H1 (cell line): ENCODE measurements at regions not wholly inside any gene's neighbourhood (a gene's known extent, or its start where the extent isn't known, plus 50 kb on each side); places are given as distances from the start of the nearest gene placed in this dataset.

Source experiments
- CHD7 ChIP-seq: fragments of 300-600 bp; sonication (generic); IDR thresholded peaks from 2 replicates; pipeline ENCODE4 v1.7.1; 2012; ENCODE audit warnings: low read length, moderate library complexity, mild to moderate bottlenecking, inconsistent platforms; ENCODE audit not compliant: insufficient replicate concordance
- JUND ChIP-seq: IDR thresholded peaks from 2 replicates; pipeline ENCODE4 v1.6.1; 2011; ENCODE audit warnings: mild to moderate bottlenecking, improper control_type of control experiment, low read length
- POLR2A ChIP-seq, 2 experiments: IDR thresholded peaks; 1 replicate in 1 of 2; 2 replicates in 1 of 2; pipeline ENCODE4 v1.6.1; 2011; ENCODE audit warnings: low read depth in 2 of 2, low read length in 2 of 2, mild to moderate bottlenecking in 2 of 2; ENCODE audit errors: control extremely low read depth in 1 of 2

- TF ChIP-seq CHD7, result no peak
- no peak for TF ChIP-seq JUND
- no peak for TF ChIP-seq POLR2A (IDR thresholded peaks at IDR 0.05; ENCODE audit: control extremely low read depth in 1 of 2, low read depth in 2 of 2, low read length in 2 of 2)
These were observed 190.4 kb upstream of the FOXN3 start (continued) for GRCh38 chr14:89607453-89607852.
